Endothelial cell of umbilical vein (primary cell): ENCODE measurements at regions not wholly inside any gene's neighbourhood (a gene's known extent, or its start where the extent isn't known, plus 50 kb on each side); places are given as distances from the start of the nearest gene placed in this dataset.

Experiments used
- CTCF ChIP-seq, 2 donors: IDR thresholded peaks; 1 replicate in 1 of 2; 2 replicates in 1 of 2; pipeline ENCODE4 v1.5.1; 2011; ENCODE audit warnings: low read length in 2 of 2, mild to moderate bottlenecking in 2 of 2, moderate library complexity in 2 of 2, control low read depth in 1 of 2, inconsistent platforms in 1 of 2, low read depth in 1 of 2; ENCODE audit not compliant: insufficient read depth in 1 of 2; ENCODE audit errors: extremely low read depth in 1 of 2
- EZH2 ChIP-seq: IDR thresholded peaks from 2 replicates; pipeline ENCODE4 v1.6.1; 2012; ENCODE audit warnings: borderline replicate concordance, low read depth, mild to moderate bottlenecking, moderate library complexity, low read length, inconsistent platforms; ENCODE audit not compliant: severe bottlenecking
- FOS ChIP-seq: IDR thresholded peaks from 2 replicates; pipeline ENCODE4 v1.6.1; 2011; ENCODE audit warnings: mild to moderate bottlenecking, low read length, moderate library complexity, borderline replicate concordance; ENCODE audit not compliant: insufficient read depth
- MAX ChIP-seq: IDR thresholded peaks from 2 replicates; pipeline ENCODE4 v1.6.1; 2011; ENCODE audit not compliant: insufficient read depth, insufficient read length
- MYC ChIP-seq: IDR thresholded peaks from one replicate; pipeline ENCODE4 v1.6.1; 2011; ENCODE audit warnings: mild to moderate bottlenecking, low read depth, low read length
- POLR2A ChIP-seq: IDR thresholded peaks from 2 replicates; pipeline ENCODE4 v1.6.1; 2012; ENCODE audit warnings: low read depth, mild to moderate bottlenecking, control low read depth, low read length
- POLR2AphosphoS5 ChIP-seq: IDR thresholded peaks from 2 replicates; pipeline ENCODE4 v1.6.1; 2012; ENCODE audit warnings: low read depth, mild to moderate bottlenecking, control low read depth, low read length, moderate library complexity; ENCODE audit not compliant: insufficient read depth

DNA sequence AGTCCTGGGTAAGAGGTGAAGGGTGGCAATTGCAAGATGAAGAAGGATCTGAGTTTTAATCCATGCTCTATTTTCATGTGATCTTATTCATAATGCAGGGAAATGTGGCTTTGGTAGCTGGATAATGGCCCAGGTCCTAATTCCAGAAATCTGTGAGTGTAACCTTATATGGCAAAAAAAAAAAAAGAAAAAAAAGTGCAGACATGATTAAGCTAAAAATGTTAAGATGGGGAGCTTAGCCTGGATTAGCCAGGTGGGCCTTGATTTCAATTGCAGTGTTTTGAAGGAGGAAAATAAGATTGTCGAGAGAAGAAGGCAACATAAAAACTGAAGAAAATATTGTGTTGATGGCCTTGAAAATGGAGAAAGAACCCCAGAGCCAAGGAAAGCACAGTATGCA, 867.7 kb upstream of the HS3ST1 start:
- no peak for TF ChIP-seq CTCF (IDR thresholded peaks at IDR 0.05; ENCODE audit: extremely low read depth in 1 of 2, insufficient read depth in 1 of 2, low read depth in 1 of 2, low read length in 2 of 2)
- TF ChIP-seq FOS, result no peak
- no peak for TF ChIP-seq MYC
- TF ChIP-seq POLR2AphosphoS5, result no peak
- TF ChIP-seq POLR2A, result no peak
- no peak for TF ChIP-seq EZH2
- TF ChIP-seq MAX, result no peak
